GM19238 (cell line): ENCODE measurements at regions not wholly inside any gene's neighbourhood (a gene's known extent, or its start where the extent isn't known, plus 50 kb on each side); places are given as distances from the start of the nearest gene placed in this dataset.
"Not testable (repeated sequence)": the region's sequence is repeated elsewhere in the genome, so short reads cannot be mapped to it uniquely, and the experiment has no call there.

ENCODE experiments used
- DNase-seq: peaks from one replicate; pipeline ENCODE4 v3.0.0; 2011; ENCODE audit warnings: low spot score; ENCODE audit not compliant: insufficient read length

DNA sequence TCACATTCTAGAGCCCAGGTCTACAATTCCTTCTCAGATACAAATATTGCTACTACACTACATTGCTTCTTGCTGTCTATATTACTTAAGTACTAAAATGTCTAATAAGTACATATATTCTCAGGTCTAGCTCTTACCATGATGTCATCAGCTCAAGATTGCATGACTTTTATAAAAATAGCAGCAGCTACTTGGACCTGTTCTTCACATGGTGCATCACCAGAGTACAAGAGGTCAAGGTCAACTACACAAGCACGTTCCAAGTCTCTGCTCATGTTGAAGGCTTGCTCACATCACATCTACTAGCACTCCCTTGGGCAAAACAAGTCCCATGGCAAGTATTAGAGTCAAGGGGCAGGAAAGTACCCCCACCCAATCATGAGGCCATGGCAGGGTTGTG, 465.6 kb downstream of the MED13L start:
- no peak for DNase-seq

- DNase-seq, result no peak
Observed at GRCh38 chr12:115811045-115811444, 466.4 kb downstream of the MED13L start.

DNA sequence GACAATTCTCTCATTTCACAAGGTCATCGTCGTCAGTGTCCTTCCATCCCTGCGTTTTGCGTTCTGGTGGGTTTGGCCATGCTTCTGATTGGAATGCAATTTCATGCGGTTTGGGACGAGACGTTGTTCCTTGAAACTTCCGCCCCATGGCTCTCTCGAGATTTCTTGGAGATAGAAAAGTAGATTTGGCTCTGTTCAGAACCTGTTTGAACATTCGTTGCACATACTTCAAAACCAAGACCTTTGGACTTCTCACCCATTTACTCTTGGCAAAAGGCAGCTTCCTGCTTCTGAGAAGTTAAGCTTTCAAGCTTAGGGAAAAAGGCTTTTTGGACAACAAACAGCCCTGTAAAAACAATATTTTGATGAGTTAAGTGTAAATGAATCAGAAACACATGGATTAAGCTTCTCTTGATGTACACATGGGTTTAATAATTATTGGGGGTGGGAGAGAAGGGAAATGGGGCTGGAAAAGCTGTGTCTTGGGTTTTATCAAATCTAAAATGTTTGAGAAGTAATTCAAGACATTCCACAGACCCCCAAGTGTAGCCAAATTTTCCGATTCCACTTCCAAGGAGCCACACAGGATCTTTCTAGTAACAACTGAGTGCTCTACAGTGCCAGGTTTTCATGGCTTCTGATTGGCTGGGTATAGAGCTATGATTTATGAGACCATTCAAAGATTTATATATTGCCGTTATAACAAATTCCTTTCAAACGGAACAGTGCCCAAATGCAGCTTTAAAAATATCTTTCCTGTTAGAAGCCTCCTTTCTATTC, 467.2 kb downstream of the MED13L start:
- DNase-seq, result no peak

DNA sequence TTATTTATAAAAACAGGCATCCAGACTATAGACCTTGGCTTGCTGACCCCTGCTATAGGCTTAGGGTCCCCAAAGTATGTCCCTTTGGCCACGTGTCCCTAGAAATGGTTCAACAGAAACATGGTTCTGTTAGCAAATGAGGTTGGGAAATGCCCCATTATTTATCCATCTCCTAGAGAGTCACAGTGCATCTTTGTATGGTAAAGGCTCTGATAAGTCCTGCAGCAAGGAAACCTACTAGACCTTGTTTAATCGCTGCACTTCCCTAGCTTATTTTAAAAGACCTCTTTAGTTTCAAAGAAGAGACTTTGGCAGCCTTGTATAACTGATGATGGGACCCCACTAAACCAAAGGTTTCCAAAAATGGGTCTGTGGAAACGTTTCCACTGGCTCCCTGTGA, 471.5 kb downstream of the MED13L start:
- DNase-seq, result no peak

DNA sequence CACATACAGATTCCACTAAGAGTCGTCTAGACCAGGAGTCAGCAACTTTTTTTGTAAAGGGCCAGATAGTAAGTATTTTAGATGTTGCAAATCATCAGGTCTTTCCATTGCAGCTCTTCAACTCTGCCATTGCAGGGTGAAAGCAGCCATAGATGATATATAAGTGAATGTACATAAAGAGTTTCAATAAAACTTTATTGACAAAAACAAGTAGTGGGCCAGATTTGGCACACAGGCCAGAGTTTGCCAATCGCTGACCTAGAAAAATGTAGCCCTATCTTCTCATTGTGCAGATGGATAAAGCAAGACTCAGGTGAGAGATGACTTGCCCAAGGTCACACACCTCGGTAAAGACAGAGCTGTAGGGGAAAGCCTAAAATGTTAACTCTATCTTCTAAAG, 474.7 kb downstream of the MED13L start:
- DNase-seq, result no peak

- no peak for DNase-seq
Observed at GRCh38 chr12:115801871-115802270, 475.6 kb downstream of the MED13L start.

- DNase-seq, result no peak
Observed at GRCh38 chr12:115799610-115800009, 477.9 kb downstream of the MED13L start.

GRCh38 chr12:115798309-115798917, 479.1 kb downstream of the MED13L start:
- no peak for DNase-seq

- DNase-seq, result no peak
Observed at GRCh38 chr12:115794659-115795081, 482.8 kb downstream of the MED13L start.

DNA sequence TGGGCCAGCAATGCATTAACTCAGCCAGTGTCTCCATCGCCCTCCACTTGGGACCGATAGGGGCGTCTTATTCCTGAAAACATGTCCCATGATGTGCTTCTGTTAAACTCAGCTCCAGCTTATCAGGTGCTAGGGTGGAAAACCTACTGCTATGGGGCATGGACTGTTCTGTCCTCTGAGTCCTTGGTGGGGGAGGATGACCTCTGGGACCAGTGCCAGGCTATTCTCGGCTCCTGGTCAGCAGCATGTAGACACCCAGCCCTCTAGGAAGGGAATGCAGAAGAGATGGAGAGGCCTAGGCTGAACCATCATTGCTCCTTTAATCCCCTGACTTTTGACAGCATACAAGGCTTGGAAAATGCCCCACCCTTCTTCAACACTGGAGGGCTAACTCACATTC, 486.2 kb downstream of the MED13L start:
- no peak for DNase-seq

GRCh38 chr12:115790526-115790925, 487.0 kb downstream of the MED13L start:
- DNase-seq, result no peak

DNA sequence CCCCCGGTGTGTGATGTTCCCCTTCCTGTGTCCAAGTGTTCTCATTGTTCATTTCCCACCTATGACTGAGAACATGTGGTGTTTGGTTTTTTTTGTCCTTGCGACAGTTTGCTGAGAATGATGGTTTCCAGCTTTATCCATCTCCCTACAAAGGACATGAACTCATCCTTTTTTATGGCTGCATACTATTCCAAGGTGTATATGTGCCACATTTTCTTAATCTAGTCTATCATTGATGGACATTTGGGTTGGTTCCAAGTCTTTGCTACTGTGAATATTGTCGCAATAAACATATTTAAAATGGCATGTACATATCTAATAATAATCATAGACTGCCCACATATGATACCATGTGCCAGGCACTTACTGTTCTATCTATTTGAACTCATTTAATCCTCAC, 491.0 kb downstream of the MED13L start:
- DNase-seq, result not testable (repeated sequence)

- DNase-seq, result no peak
Observed at GRCh38 chr12:115785548-115785947, 491.9 kb downstream of the MED13L start.

GRCh38 chr12:115776399-115776798, 501.1 kb downstream of the MED13L start:
- no peak for DNase-seq

- DNase-seq, result no peak
Observed at GRCh38 chr12:115774148-115774895, 503.2 kb downstream of the MED13L start.

DNA sequence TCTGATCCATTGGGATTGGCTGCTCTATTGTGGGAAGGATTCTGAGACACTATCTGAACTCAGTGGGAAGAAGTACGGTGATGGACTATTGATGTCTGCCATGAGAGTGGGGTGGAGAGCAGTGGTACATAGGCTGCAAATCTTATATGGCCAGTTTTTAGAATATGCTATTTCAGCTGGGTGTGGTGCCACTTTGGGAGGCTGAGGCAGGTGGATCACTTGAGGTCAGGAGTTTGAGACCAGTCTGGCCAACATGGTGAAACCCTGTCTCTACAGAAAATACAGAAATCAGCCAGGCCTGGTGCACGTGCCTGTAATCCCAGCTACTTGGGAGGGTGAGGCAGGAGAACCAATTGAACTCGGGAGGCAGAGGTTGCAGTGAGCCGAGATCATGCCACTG, 505.9 kb downstream of the MED13L start:
- DNase-seq, result no peak

- no peak for DNase-seq
Observed at GRCh38 chr12:115771065-115771464, 506.4 kb downstream of the MED13L start.

GRCh38 chr12:115770643-115771042, 506.9 kb downstream of the MED13L start:
- no peak for DNase-seq

DNA sequence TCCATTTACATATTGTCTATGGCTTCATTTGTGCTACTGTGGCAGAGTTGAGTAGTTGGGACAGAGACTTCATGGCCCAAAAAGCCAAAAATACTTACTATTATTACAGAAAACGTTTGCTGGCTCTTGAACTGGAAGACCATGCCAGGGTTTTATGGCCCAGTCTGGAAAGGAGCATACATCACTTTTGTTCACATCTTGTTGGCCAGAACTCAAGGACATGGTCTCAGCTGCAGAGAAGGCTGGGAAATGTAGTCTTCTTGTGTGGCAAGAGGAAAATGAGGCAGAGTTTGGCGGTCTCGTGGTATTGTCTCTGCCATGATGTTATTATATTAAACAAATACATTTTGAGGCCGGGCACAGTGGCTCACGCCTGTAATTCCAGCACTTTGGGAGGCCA, 509.6 kb downstream of the MED13L start:
- DNase-seq, result no peak

- no peak for DNase-seq
Observed at GRCh38 chr12:115763982-115764621, 513.4 kb downstream of the MED13L start.

- no peak for DNase-seq
Observed at GRCh38 chr12:115763376-115763775, 514.1 kb downstream of the MED13L start.

DNA sequence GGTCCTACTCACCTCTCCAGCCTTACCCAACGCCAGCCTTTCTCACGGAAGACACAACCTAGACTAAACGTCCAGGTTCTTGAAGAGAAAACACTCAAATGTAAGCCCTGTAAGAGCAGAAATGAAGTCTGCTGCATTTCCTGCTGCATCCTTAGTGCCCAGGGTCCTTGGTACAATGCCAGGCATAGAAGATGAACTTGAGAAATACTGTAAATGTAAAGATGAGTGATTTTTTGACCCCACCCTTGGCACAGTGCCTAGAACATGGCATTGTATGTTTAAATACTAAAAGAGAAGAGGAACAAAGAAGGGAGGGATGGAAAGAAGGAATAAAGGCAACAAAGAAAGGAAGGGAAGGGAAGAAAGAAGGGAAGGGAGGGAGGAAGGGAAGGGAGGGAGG, 514.6 kb downstream of the MED13L start:
- DNase-seq, result no peak
